K562 (cell line): ENCODE measurements at regions not wholly inside any gene's neighbourhood (a gene's known extent, or its start where the extent isn't known, plus 50 kb on each side); places are given as distances from the start of the nearest gene placed in this dataset.

Experiments
- ATAC-seq: fragments of 200-7000 bp; cut with Tn5 transposase; 3 replicates; pipeline ENCODE4 v1.9.1; 2020; ENCODE audit warnings: moderate library complexity
- BruUV-seq: library from RNA; stranded (reverse); fragments of 400-500 nt; replicated peaks from 2 replicates; lab custom pipeline; 2021; lab: Mats Ljungman, UMichigan
- CTCF ChIA-PET: fragments of 300-600 bp; formaldehyde crosslinking; extraction: SDS; loops from one replicate; lab custom pipeline; 2021; ENCODE audit warnings: low intra/inter-chr PET ratio; lab: Yijun Ruan, JAX
- POLR2A ChIA-PET: fragments of 300-600, 350-650 bp; sonication (Branson Sonifier 250); formaldehyde crosslinking; extraction: SDS; loops from one replicate; lab custom pipeline; 2021; ENCODE audit warnings: antibody characterized with exemption, inconsistent platforms; lab: Yijun Ruan, JAX
- DNase-seq, 4 experiments: peaks; one replicate each; pipeline versions ENCODE4 v3.0.0 to v3.0.0-alpha.2; 2011 to 2018; ENCODE audit warnings: low spot score in 3 of 4, mixed read lengths in 3 of 4; ENCODE audit errors: extremely low read depth in 1 of 4
- FAIRE-seq: peaks from 2 replicates; lab custom pipeline; 2011; peaks lifted over from hg19 to GRCh38; lab: Jason Lieb, UNC
- H2AFZ ChIP-seq: 2 replicates; pipeline ENCODE4 v1.6.0; 2011; ENCODE audit warnings: low read depth, low read length, control low read depth, inconsistent platforms
- H3K27ac ChIP-seq: fragments of 200-600 bp; 3 replicates; pipeline ENCODE4 v1.8.0; 2011; ENCODE audit warnings: low read depth, mild to moderate bottlenecking, control low read depth, inconsistent platforms, low read length, moderate library complexity, mixed read lengths; ENCODE audit errors: extremely low read depth
- H3K27me3 ChIP-seq, 2 experiments: fragments of 300-600 bp in 1 of 2; 2 replicates in 1 of 2; 3 replicates in 1 of 2; pipeline versions ENCODE4 v1.6.0 to v1.8.0; 2011; ENCODE audit warnings: inconsistent platforms in 2 of 2, low read length in 2 of 2, mild to moderate bottlenecking in 1 of 2, mixed read lengths in 1 of 2, moderate library complexity in 1 of 2; ENCODE audit not compliant: control insufficient read depth in 2 of 2, insufficient read depth in 2 of 2
- H3K36me3 ChIP-seq: fragments of 300-600 bp; 3 replicates; pipeline ENCODE4 v1.8.0; 2011; ENCODE audit warnings: mild to moderate bottlenecking, low read length, inconsistent platforms; ENCODE audit not compliant: control insufficient read depth, insufficient read depth
- H3K4me1 ChIP-seq, 2 experiments: fragments of 200-600 bp in 1 of 2; replicated peaks in 1 of 2; 2 replicates in 1 of 2; 3 replicates in 1 of 2; pipeline versions ENCODE4 v1.5.1 to v1.8.0; 2011; ENCODE audit warnings: inconsistent platforms in 2 of 2, low read length in 2 of 2, mild to moderate bottlenecking in 1 of 2, mixed read lengths in 1 of 2, moderate library complexity in 1 of 2; ENCODE audit not compliant: control insufficient read depth in 2 of 2, insufficient read depth in 2 of 2
- H3K4me2 ChIP-seq: 2 replicates; pipeline ENCODE4 v1.6.1; 2011; ENCODE audit warnings: low read length, control low read depth, inconsistent platforms, mixed read lengths; ENCODE audit not compliant: insufficient read depth
- H3K4me3 ChIP-seq: fragments of 200-600 bp; sonication (generic), shearing (Covaris generic); 2 replicates; pipeline ENCODE4 v1.5.1; 2016; ENCODE audit warnings: control low read depth, inconsistent platforms
- H3K79me2 ChIP-seq: fragments of 200-600 bp; 3 replicates; pipeline ENCODE4 v1.8.0; 2011; ENCODE audit warnings: low read length, inconsistent platforms; ENCODE audit not compliant: control insufficient read depth, insufficient read depth
- H3K9ac ChIP-seq, 2 experiments: 2 replicates each; pipeline versions ENCODE4 v1.6.0 to v1.6.1; 2011; ENCODE audit warnings: low read depth in 2 of 2, low read length in 2 of 2, control low read depth in 1 of 2, inconsistent platforms in 1 of 2, mild to moderate bottlenecking in 1 of 2, mixed read lengths in 1 of 2; ENCODE audit not compliant: insufficient read depth in 1 of 2
- H3K9me1 ChIP-seq: one replicate; pipeline ENCODE4 v1.6.0; 2011; ENCODE audit warnings: inconsistent platforms, mild to moderate bottlenecking, low read length, moderate library complexity; ENCODE audit not compliant: control insufficient read depth, insufficient read depth
- H3K9me3 ChIP-seq: replicated peaks from 2 replicates; pipeline ENCODE4 v1.5.1; 2011; ENCODE audit warnings: low read depth, low read length, inconsistent platforms; ENCODE audit not compliant: control insufficient read depth, insufficient read depth
- H4K20me1 ChIP-seq: replicated peaks from 2 replicates; pipeline ENCODE4 v1.6.1; 2011; ENCODE audit warnings: low read length, inconsistent platforms, mixed read lengths; ENCODE audit not compliant: control insufficient read depth, insufficient read depth
- BACH1 ChIP-seq: fragments of 200-800 bp; sonication (Bioruptor generic); IDR thresholded peaks from 2 replicates; pipeline ENCODE4 v1.6.1; 2016; ENCODE audit warnings: missing genetic modification characterization, missing compliant biosample characterization
- BDP1 ChIP-seq: IDR thresholded peaks from 3 replicates; pipeline ENCODE4 v1.6.1; 2011; ENCODE audit not compliant: insufficient read length, insufficient read depth
- EP300 ChIP-seq: IDR thresholded peaks from 2 replicates; pipeline ENCODE4 v1.6.1; 2012; ENCODE audit warnings: low read length, improper control_type of control experiment
- FOXO4 ChIP-seq: fragments of 450-650 bp; formaldehyde crosslinking; IDR thresholded peaks from 2 replicates; pipeline ENCODE4 v1.4.0; 2020; ENCODE audit warnings: mild to moderate bottlenecking, moderate library complexity
- HLTF ChIP-seq: fragments of 450-650 bp; IDR thresholded peaks from 2 replicates; pipeline ENCODE4 v1.6.1; 2016
- HSF4 ChIP-seq: fragments of 250-450 bp; sonication (Bioruptor Pico); IDR thresholded peaks from 2 replicates; pipeline ENCODE4 v2.1.2; 2022; ENCODE audit warnings: mild to moderate bottlenecking, moderate library complexity, borderline replicate concordance
- JUNB ChIP-seq: fragments of 450-650 bp; formaldehyde crosslinking; conservative IDR thresholded peaks from 2 replicates; pipeline ENCODE4 v1.4.0; 2020; ENCODE audit warnings: mild to moderate bottlenecking
- MYNN ChIP-seq, 2 experiments: sonication (generic); formaldehyde crosslinking in 1 of 2; IDR thresholded peaks; 2 replicates each; pipeline versions ENCODE4 v1.5.0 to v1.6.1; 2016 to 2020; ENCODE audit warnings: antibody characterized with exemption in 1 of 2, missing genetic modification reagents in 1 of 2
- NR3C1 ChIP-seq: sonication (generic); formaldehyde crosslinking; IDR thresholded peaks from 2 replicates; pipeline ENCODE4 v1.8.1; 2022; ENCODE audit warnings: missing genetic modification reagents
- PRMT5 ChIP-seq: sonication (generic); formaldehyde crosslinking; IDR thresholded peaks from 2 replicates; pipeline ENCODE4 v1.5.0; 2020; ENCODE audit warnings: missing genetic modification reagents
- RBM39 ChIP-seq: fragments of 200-400 bp; formaldehyde crosslinking; optimal IDR thresholded peaks from 2 replicates; pipeline ENCODE3; 2018; ENCODE audit warnings: low read depth, low read length
- SP2 ChIP-seq: IDR thresholded peaks from 2 replicates; pipeline ENCODE4 v1.6.1; 2011; ENCODE audit warnings: mild to moderate bottlenecking, low read depth, low read length, moderate library complexity; ENCODE audit not compliant: poor library complexity, severe bottlenecking; ENCODE audit errors: extremely low read depth
- STAG1 ChIP-seq: sonication (generic); formaldehyde crosslinking; IDR thresholded peaks from 2 replicates; pipeline ENCODE4 v1.5.0; 2020; ENCODE audit warnings: missing genetic modification reagents, borderline replicate concordance
- TBP ChIP-seq: optimal IDR thresholded peaks from 2 replicates; pipeline ENCODE3; 2011; ENCODE audit warnings: low read depth, low read length, improper control_type of control experiment
- THRAP3 ChIP-seq: fragments of 450-650 bp; IDR thresholded peaks from 2 replicates; pipeline ENCODE4 v1.6.1; 2016; ENCODE audit warnings: mild to moderate bottlenecking, inconsistent platforms, borderline replicate concordance
- ZFX ChIP-seq: sonication (generic); formaldehyde crosslinking; IDR thresholded peaks from 2 replicates; pipeline ENCODE4 v1.8.0; 2022; ENCODE audit warnings: mild to moderate bottlenecking, missing genetic modification reagents, moderate library complexity
- ZKSCAN8 ChIP-seq: fragments of 200-800 bp; sonication (Bioruptor generic); IDR thresholded peaks from 2 replicates; pipeline ENCODE4 v1.6.1; 2016; ENCODE audit warnings: missing genetic modification characterization, missing compliant biosample characterization
- ZNF436 ChIP-seq: fragments of 250-450, 450-650 bp; sonication (Bioruptor Pico); formaldehyde crosslinking; IDR thresholded peaks from 2 replicates; pipeline ENCODE4 v1.7.0; 2020; ENCODE audit warnings: mild to moderate bottlenecking
- ZNF740 ChIP-seq, 3 experiments: fragments of 200-800 bp in 1 of 3; sonication (Bioruptor generic) in 1 of 3; sonication (generic) in 1 of 3; formaldehyde crosslinking in 1 of 3; IDR thresholded peaks; 2 replicates each; pipeline versions ENCODE4 v1.6.1 to v1.8.0; 2016 to 2022; ENCODE audit warnings: mild to moderate bottlenecking in 2 of 3, missing compliant biosample characterization in 2 of 3, missing genetic modification characterization in 2 of 3, missing genetic modification reagents in 1 of 3
- ZNF778 ChIP-seq: fragments of 450-650 bp; formaldehyde crosslinking; IDR thresholded peaks from 2 replicates; pipeline ENCODE4 v1.4.0; 2020; ENCODE audit warnings: mild to moderate bottlenecking, moderate library complexity
- WGBS: fragments of 100-300 bp; shearing (Covaris generic); methylation state at CpG from one replicate; pipeline ENCODE4 v1.1.6; 2016; ENCODE audit warnings: low coverage, mixed read lengths; ENCODE audit not compliant: insufficient coverage; ENCODE audit errors: missing lambda C conversion rate; 5-methylcytosine and 5-hydroxymethylcytosine counted together
- in situ Hi-C: fragments of 300-500 bp; cut with MboI; formaldehyde crosslinking; loops from 4 replicates; pipeline ENCODE4 v1.15.0; 2018; ENCODE audit warnings: inconsistent platforms, mixed read lengths
- intact Hi-C: fragments of 100-400 bp; cut with micrococcal nuclease; formaldehyde crosslinking; loops from 2 replicates; pipeline ENCODE4 v1.14.2; 2022
- TF ChIP-seq, protein P1 (sequence below): fragments of 450-650 bp; IDR thresholded peaks from 2 replicates; pipeline ENCODE4 v1.6.1; 2018; ENCODE audit warnings: mild to moderate bottlenecking, low read depth; ENCODE audit not compliant: partially characterized antibody

DNA sequence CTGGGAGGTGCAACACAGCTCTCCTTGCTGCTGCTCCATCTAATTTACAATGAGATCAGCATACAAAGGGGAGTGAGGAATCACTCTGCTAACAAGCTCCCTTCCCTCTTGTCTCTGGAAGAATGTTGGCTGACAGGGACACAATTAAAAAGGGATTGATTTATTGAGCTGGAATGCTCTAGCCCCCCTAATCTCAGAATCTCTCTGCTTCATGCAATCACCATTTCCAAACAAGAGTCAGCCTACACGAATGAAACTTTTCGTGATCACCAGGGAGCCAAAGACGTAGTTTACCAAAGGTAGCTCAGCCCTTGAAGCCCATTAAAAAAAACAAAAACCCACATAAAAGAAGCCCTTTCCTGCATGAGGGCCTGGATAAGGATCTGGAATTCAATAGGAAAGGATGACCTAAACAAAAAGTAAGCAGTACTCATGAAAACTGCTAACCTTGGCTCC lies 223.8 kb downstream of the C12orf75 start (continued):
- TF ChIP-seq SP2 (no peak), STAG1 (no peak), PRMT5 (CRISPR knock-in tag) (no peak)
- TF ChIP-seq, protein P1, sequence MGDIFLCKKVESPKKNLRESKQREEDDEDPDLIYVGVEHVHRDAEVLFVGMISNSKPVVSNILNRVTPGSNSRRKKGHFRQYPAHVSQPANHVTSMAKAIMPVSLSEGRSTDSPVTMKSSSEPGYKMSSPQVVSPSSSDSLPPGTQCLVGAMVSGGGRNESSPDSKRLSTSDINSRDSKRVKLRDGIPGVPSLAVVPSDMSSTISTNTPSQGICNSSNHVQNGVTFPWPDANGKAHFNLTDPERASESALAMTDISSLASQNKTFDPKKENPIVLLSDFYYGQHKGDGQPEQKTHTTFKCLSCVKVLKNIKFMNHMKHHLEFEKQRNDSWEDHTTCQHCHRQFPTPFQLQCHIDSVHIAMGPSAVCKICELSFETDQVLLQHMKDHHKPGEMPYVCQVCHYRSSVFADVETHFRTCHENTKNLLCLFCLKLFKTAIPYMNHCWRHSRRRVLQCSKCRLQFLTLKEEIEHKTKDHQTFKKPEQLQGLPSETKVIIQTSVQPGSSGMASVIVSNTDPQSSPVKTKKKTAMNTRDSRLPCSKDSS: no peak

- 0% methylated on average over 8 of the region's 8 CpGs for WGBS
- Histone ChIP-seq H3K79me2 (no peaks in the 10 kb centered on the region), H2AFZ (no peak overlapping the region), H3K9me3 (no peaks in the 10 kb centered on the region), H3K36me3 (no peaks in the 10 kb centered on the region), H3K4me1 (no peaks in the 10 kb centered on the region), H3K27ac (no peak overlapping the region), H4K20me1 (no peaks in the 10 kb centered on the region), H3K9me1 (no peaks in the 10 kb centered on the region), H3K27me3 (no peaks in the 10 kb centered on the region; a peak in 1 of 5 replicates), H3K4me2 (no peak overlapping the region), H3K4me3 (no peak overlapping the region), H3K9ac (no peak overlapping the region)
- BruUV-seq: no TSS peak
- ATAC-seq (no peak), FAIRE-seq (no peak), DNase-seq (no peak)
- intact Hi-C loops: no loop called here
- in situ Hi-C loops: no loop called here
- POLR2A ChIA-PET: no interaction called here
- CTCF ChIA-PET: no interaction called here
- TF ChIP-seq MYNN (IDR thresholded peaks at IDR 0.05) (no peak), MYNN (CRISPR knock-in tag; IDR thresholded peaks at IDR 0.05) (no peak), ZNF436 (no peak), JUNB (no peak), BDP1 (no peak), EP300 (no peak), RBM39 (no peak), NR3C1 (CRISPR knock-in tag) (no peak), TBP (no peak), BACH1 (tag) (no peak), HLTF (no peak), ZKSCAN8 (CRISPR knock-in tag) (no peak), ZFX (no peak), FOXO4 (no peak), HSF4 (no peak), ZNF740 (CRISPR knock-in tag; IDR thresholded peaks at IDR 0.05) (no peak), ZNF740 (tag; IDR thresholded peaks at IDR 0.05) (no peak), THRAP3 (no peak), ZNF778 (CRISPR knock-in tag) (no peak)
Observed at GRCh38 chr12:105554856-105555255, 224.4 kb downstream of the C12orf75 start.
